ENCODE measurements at regions not wholly inside any gene's neighbourhood (a gene's known extent, or its start where the extent isn't known, plus 50 kb on each side); places are given as distances from the start of the nearest gene placed in this dataset.

- no peak for DNase-seq (ENCODE audit: low read depth)
- TF ChIP-seq CTCF (IDR thresholded peaks at IDR 0.05; ENCODE audit: insufficient read depth, low read depth, low read length): no peak
- H3K4me3 ChIP-seq (ENCODE audit: low read depth, low read length): no peak overlapping the region
Observed at GRCh38 chr4:164613792-164614191, 140.1 kb upstream of the SMIM31 start.

DNA sequence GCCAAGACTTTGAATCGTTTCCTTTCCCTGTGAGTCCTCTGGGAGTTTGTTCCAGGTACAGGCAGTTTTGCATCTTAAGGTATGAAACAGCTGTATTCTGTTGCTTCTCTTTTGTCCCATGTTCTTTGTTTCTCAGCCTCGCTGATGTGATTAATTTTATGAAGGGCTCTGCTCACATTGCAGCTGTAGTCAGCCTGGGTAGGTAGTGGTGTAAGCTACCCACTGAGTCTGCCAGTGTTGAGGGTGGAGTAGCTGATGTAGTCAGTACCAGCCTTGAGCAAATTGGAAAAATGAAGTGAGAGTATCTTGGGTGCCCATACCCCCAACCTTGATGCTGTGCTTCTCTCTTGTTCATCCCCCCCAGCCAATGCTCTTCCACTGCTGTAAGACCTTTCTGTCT is 139.6 kb upstream of the SMIM31 start:
- DNase-seq (ENCODE audit: low read depth): no peak
- no peak overlapping the region for H3K4me3 ChIP-seq (ENCODE audit: low read depth, low read length)
- no peak for TF ChIP-seq CTCF (IDR thresholded peaks at IDR 0.05; ENCODE audit: insufficient read depth, low read depth, low read length)

- TF ChIP-seq CTCF (IDR thresholded peaks at IDR 0.05; ENCODE audit: insufficient read depth, low read depth, low read length): no peak
- no peak overlapping the region for H3K4me3 ChIP-seq (ENCODE audit: low read depth, low read length)
- no peak for DNase-seq (ENCODE audit: low read depth)
Observed at GRCh38 chr4:164614999-164615398, 138.9 kb upstream of the SMIM31 start.

GRCh38 chr4:164615964-164616363 is 138.0 kb upstream of the SMIM31 start:
- no peak for DNase-seq (ENCODE audit: low read depth)
- no peak overlapping the region for H3K4me3 ChIP-seq (ENCODE audit: low read depth, low read length)
- TF ChIP-seq CTCF (IDR thresholded peaks at IDR 0.05; ENCODE audit: insufficient read depth, low read depth, low read length): no peak

DNA sequence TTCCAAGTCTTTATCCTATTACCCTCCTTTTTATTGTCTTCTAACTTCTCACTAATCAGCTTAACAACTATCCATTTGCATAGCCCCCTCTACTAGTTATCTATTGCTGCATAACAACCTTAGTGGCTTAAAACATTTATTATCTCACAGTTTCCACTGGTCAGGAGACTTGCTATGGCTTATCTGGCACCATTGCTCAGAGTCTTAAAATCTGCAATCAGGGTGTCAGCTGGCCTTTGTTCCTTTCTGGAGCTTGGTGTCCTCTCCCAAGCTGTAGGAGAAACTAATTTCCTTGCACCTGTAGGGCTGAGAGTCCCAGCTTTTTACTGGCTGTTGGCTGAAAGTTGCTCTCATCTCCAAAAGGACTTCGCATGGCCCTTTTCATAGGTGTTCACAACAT is 137.0 kb upstream of the SMIM31 start:
- TF ChIP-seq CTCF (IDR thresholded peaks at IDR 0.05; ENCODE audit: insufficient read depth, low read depth, low read length): no peak
- H3K4me3 ChIP-seq (ENCODE audit: low read depth, low read length): no peak overlapping the region
- no peak for DNase-seq (ENCODE audit: low read depth)

DNA sequence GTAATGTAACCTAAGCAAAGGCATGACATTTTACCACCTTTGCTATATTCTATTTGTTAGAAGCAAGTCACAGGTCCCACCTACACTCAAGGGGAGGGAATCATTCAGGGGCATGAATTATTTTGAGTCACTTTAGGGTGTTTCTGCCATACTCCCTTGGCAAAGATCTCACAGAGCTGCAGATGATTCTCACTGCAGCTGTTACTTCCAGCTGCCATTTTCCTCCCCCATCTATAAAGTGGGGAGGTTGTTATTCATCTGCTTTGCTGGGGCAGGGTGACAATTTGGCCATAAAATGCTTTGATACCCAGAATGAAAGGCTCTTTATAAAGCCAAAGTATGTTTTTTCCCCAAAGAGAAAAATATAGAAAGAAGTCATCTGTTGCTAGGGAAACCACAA is 136.5 kb upstream of the SMIM31 start:
- no peak overlapping the region for H3K4me3 ChIP-seq (ENCODE audit: low read depth, low read length)
- DNase-seq (ENCODE audit: low read depth): no peak
- no peak for TF ChIP-seq CTCF (IDR thresholded peaks at IDR 0.05; ENCODE audit: insufficient read depth, low read depth, low read length)

DNA sequence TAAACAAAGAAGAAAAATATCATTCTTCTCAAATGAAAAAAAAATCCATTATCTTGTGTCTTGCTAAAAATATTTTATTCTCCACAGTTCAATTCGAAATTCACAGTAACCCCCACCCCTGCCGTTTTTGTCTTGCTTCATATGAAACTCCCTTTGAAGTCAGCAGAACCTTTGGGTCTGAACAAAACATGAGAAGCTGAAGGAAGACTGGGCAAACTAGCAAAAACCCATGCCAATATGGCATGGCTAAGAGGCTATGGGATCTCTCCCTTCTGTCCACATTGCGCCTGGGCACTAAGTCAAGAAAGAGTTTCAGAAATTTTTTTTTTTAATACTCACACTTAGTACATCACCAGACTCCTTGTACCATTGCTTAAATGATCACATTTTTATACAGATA is 136.0 kb upstream of the SMIM31 start:
- DNase-seq (ENCODE audit: low read depth): no peak
- no peak overlapping the region for H3K4me3 ChIP-seq (ENCODE audit: low read depth, low read length)
- no peak for TF ChIP-seq CTCF (IDR thresholded peaks at IDR 0.05; ENCODE audit: insufficient read depth, low read depth, low read length)

Data from fibroblast of villous mesenchyme (primary cell).